C4-2B (cell line): ENCODE measurements at regions not wholly inside any gene's neighbourhood (a gene's known extent, or its start where the extent isn't known, plus 50 kb on each side); places are given as distances from the start of the nearest gene placed in this dataset.

Source experiments
- CTCF ChIP-seq: fragments of 450-650 bp; conservative IDR thresholded peaks from 2 replicates; pipeline ENCODE4 v1.5.1; 2017; ENCODE audit warnings: mild to moderate bottlenecking
- ZFX ChIP-seq: fragments of 450-650 bp; IDR thresholded peaks from 2 replicates; pipeline ENCODE4 v1.6.1; 2017

- no peak for TF ChIP-seq CTCF
- TF ChIP-seq ZFX, result no peak
Observed at GRCh38 chr4:12500409-12500808, 983.7 kb downstream of the RAB28 start.
